GM18868 (cell line): ENCODE measurements at regions not wholly inside any gene's neighbourhood (a gene's known extent, or its start where the extent isn't known, plus 50 kb on each side); places are given as distances from the start of the nearest gene placed in this dataset.

Experiments used
- ATAC-seq: cut with Tn5 transposase; IDR thresholded peaks from one replicate; pipeline ENCODE4 v1.9.1; 2021; ENCODE audit warnings: mild to moderate bottlenecking, moderate library complexity; ENCODE audit not compliant: unreplicated experiment

GRCh38 chr1:38436006-38436405 lies 389.4 kb upstream of the POU3F1 start:
- no peak for ATAC-seq

GRCh38 chr1:38433084-38433722 lies 386.6 kb upstream of the POU3F1 start:
- no peak for ATAC-seq

- ATAC-seq: no peak
These were observed 385.2 kb upstream of the POU3F1 start for GRCh38 chr1:38431535-38432376.

GRCh38 chr1:38430949-38431348 lies 384.4 kb upstream of the POU3F1 start:
- no peak for ATAC-seq

- no peak for ATAC-seq
These were observed 378.1 kb upstream of the POU3F1 start for GRCh38 chr1:38424677-38425076.

GRCh38 chr1:38420666-38421065 lies 374.1 kb upstream of the POU3F1 start:
- no peak for ATAC-seq

GRCh38 chr1:38418195-38419030 lies 371.8 kb upstream of the POU3F1 start:
- no peak for ATAC-seq

- no peak for ATAC-seq
These were observed 357.1 kb upstream of the POU3F1 start for GRCh38 chr1:38403667-38404066.

- ATAC-seq: no peak
These were observed 355.7 kb upstream of the POU3F1 start for GRCh38 chr1:38402230-38402815.

GRCh38 chr1:38396606-38397005 lies 350.0 kb upstream of the POU3F1 start:
- no peak for ATAC-seq

GRCh38 chr1:38394303-38394702 lies 347.7 kb upstream of the POU3F1 start:
- ATAC-seq: no peak

GRCh38 chr1:38392861-38393260 lies 346.3 kb upstream of the POU3F1 start:
- no peak for ATAC-seq

- ATAC-seq: no peak
These were observed 334.7 kb upstream of the POU3F1 start for GRCh38 chr1:38381256-38381655.

- no peak for ATAC-seq
These were observed 330.0 kb upstream of the POU3F1 start for GRCh38 chr1:38376577-38376976.

- ATAC-seq: no peak
These were observed 328.4 kb upstream of the POU3F1 start for GRCh38 chr1:38375035-38375434.

- ATAC-seq: no peak
These were observed 324.9 kb upstream of the POU3F1 start for GRCh38 chr1:38371505-38371844.

- ATAC-seq: no peak
These were observed 324.3 kb upstream of the POU3F1 start for GRCh38 chr1:38370716-38371504.

GRCh38 chr1:38365242-38365641 lies 318.6 kb upstream of the POU3F1 start:
- no peak for ATAC-seq

GRCh38 chr1:38361566-38361965 lies 315.0 kb upstream of the POU3F1 start:
- ATAC-seq: no peak

- no peak for ATAC-seq
These were observed 314.2 kb upstream of the POU3F1 start for GRCh38 chr1:38360807-38361206.

GRCh38 chr1:38353956-38354355 lies 307.4 kb upstream of the POU3F1 start:
- ATAC-seq: no peak
